OCI-LY1 (cell line): ENCODE measurements at regions not wholly inside any gene's neighbourhood (a gene's known extent, or its start where the extent isn't known, plus 50 kb on each side); places are given as distances from the start of the nearest gene placed in this dataset.

Experiments
- H2AFZ ChIP-seq: fragments of 200-600 bp; sonication (generic), shearing (Covaris generic); 2 replicates; pipeline ENCODE4 v1.6.0; 2014; ENCODE audit warnings: antibody characterized with exemption, mild to moderate bottlenecking, low read length
- H3F3A ChIP-seq: fragments of 200-600 bp; sonication (generic), shearing (Covaris generic); 2 replicates; pipeline ENCODE4 v1.6.0; 2014; ENCODE audit warnings: mild to moderate bottlenecking, antibody characterized with exemption, low read length, moderate library complexity; ENCODE audit not compliant: insufficient read depth
- H3K27ac ChIP-seq: fragments of 200-600 bp; sonication (generic); 2 replicates; pipeline ENCODE4 v1.5.1; 2014; ENCODE audit warnings: low read length, mixed run types, mild to moderate bottlenecking, low read depth; ENCODE audit not compliant: poor library complexity, severe bottlenecking
- H3K27me3 ChIP-seq: fragments of 200-600 bp; sonication (generic); 2 replicates; pipeline ENCODE4 v1.6.0; 2014; ENCODE audit warnings: antibody characterized with exemption, mild to moderate bottlenecking, low read length, moderate library complexity; ENCODE audit not compliant: insufficient read depth
- H3K36me3 ChIP-seq: fragments of 200-600 bp; sonication (generic); 2 replicates; pipeline ENCODE4 v1.6.1; 2014; ENCODE audit warnings: mild to moderate bottlenecking, antibody characterized with exemption, low read length, moderate library complexity, mixed read lengths; ENCODE audit not compliant: insufficient read depth
- H3K4me1 ChIP-seq: fragments of 200-600 bp; sonication (generic); 2 replicates; pipeline ENCODE4 v1.5.1; 2014; ENCODE audit warnings: mild to moderate bottlenecking, low read length, moderate library complexity; ENCODE audit not compliant: insufficient read depth, severe bottlenecking
- H3K4me2 ChIP-seq: fragments of 200-600 bp; sonication (generic), shearing (Covaris generic); 2 replicates; pipeline ENCODE4 v1.6.1; 2014; ENCODE audit warnings: low read length
- H3K4me3 ChIP-seq: fragments of 200-600 bp; sonication (generic); 2 replicates; pipeline ENCODE4 v1.5.1; 2014; ENCODE audit warnings: low read length, low read depth, mild to moderate bottlenecking, mixed read lengths; ENCODE audit not compliant: poor library complexity, severe bottlenecking
- H3K79me2 ChIP-seq: fragments of 200-600 bp; shearing (Covaris generic); 2 replicates; pipeline ENCODE4 v1.6.1; 2016; ENCODE audit warnings: mixed run types, low read length, mixed read lengths; ENCODE audit not compliant: insufficient read depth
- H3K9ac ChIP-seq: fragments of 200-600 bp; sonication (generic), shearing (Covaris generic); 2 replicates; pipeline ENCODE4 v1.6.1; 2014; ENCODE audit warnings: mild to moderate bottlenecking, low read length, mixed read lengths
- H3K9me2 ChIP-seq: fragments of 200-600 bp; sonication (generic), shearing (Covaris generic); 2 replicates; pipeline ENCODE4 v1.6.1; 2014; ENCODE audit warnings: low read depth, mild to moderate bottlenecking, low read length, mixed read lengths
- H3K9me3 ChIP-seq: fragments of 200-600 bp; shearing (Covaris generic); 2 replicates; pipeline ENCODE4 v1.6.1; 2014; ENCODE audit warnings: low read length, mixed read lengths
- H4K20me1 ChIP-seq: fragments of 200-600 bp; sonication (generic), shearing (Covaris generic); 2 replicates; pipeline ENCODE4 v1.6.0; 2016; ENCODE audit warnings: mild to moderate bottlenecking, low read length; ENCODE audit not compliant: insufficient read depth
- CTCF ChIP-seq: fragments of 200-600 bp; sonication (generic), shearing (Covaris generic); IDR thresholded peaks from 2 replicates; pipeline ENCODE4 v1.5.1; 2017; ENCODE audit warnings: mild to moderate bottlenecking, antibody characterized with exemption, low read length, moderate library complexity, mixed read lengths
- EZH2 ChIP-seq: fragments of 200-600 bp; sonication (generic), shearing (Covaris generic); IDR thresholded peaks from 2 replicates; pipeline ENCODE4 v1.8.0; 2017; ENCODE audit warnings: borderline replicate concordance, mixed run types, mild to moderate bottlenecking, antibody characterized with exemption, low read length, moderate library complexity, mixed read lengths

GRCh38 chr14:27245947-27246346 is 648.1 kb upstream of the NOVA1 start:
- no peaks in the 10 kb centered on the region for H3F3A ChIP-seq
- no peaks in the 10 kb centered on the region for H3K9me3 ChIP-seq
- no peaks in the 10 kb centered on the region for H4K20me1 ChIP-seq
- H3K4me3 ChIP-seq, result no peak overlapping the region
- H3K9me2 ChIP-seq, result no peaks in the 10 kb centered on the region
- H2AFZ ChIP-seq, result no peak overlapping the region
- H3K27me3 ChIP-seq, result no peaks in the 10 kb centered on the region
- H3K4me2 ChIP-seq, result no peak overlapping the region
- H3K79me2 ChIP-seq, result no peaks in the 10 kb centered on the region
- no peak overlapping the region for H3K9ac ChIP-seq
- H3K36me3 ChIP-seq, result no peaks in the 10 kb centered on the region
- H3K27ac ChIP-seq, result no peak overlapping the region
- TF ChIP-seq EZH2, result no peak
- TF ChIP-seq CTCF, result no peak
- H3K4me1 ChIP-seq, result no peaks in the 10 kb centered on the region

- H3F3A ChIP-seq, result no peaks in the 10 kb centered on the region
- H4K20me1 ChIP-seq, result no peaks in the 10 kb centered on the region
- H3K27me3 ChIP-seq, result no peaks in the 10 kb centered on the region
- H3K27ac ChIP-seq, result no peak overlapping the region
- no peak overlapping the region for H2AFZ ChIP-seq
- H3K4me1 ChIP-seq, result no peaks in the 10 kb centered on the region
- H3K79me2 ChIP-seq, result no peaks in the 10 kb centered on the region
- no peak overlapping the region for H3K4me2 ChIP-seq
- no peaks in the 10 kb centered on the region for H3K36me3 ChIP-seq
- no peaks in the 10 kb centered on the region for H3K9me3 ChIP-seq
- H3K4me3 ChIP-seq, result no peak overlapping the region
- H3K9ac ChIP-seq, result no peak overlapping the region
- no peaks in the 10 kb centered on the region for H3K9me2 ChIP-seq
- no peak for TF ChIP-seq CTCF
- TF ChIP-seq EZH2, result no peak
Observed at GRCh38 chr14:27253966-27254365, 656.1 kb upstream of the NOVA1 start.

- H3K4me2 ChIP-seq, result no peak overlapping the region
- no peak overlapping the region for H2AFZ ChIP-seq
- H3K4me1 ChIP-seq, result no peaks in the 10 kb centered on the region
- H3K27me3 ChIP-seq, result no peaks in the 10 kb centered on the region
- H3K9ac ChIP-seq, result no peak overlapping the region
- no peaks in the 10 kb centered on the region for H3K36me3 ChIP-seq
- H3K79me2 ChIP-seq, result no peaks in the 10 kb centered on the region
- H3F3A ChIP-seq, result no peaks in the 10 kb centered on the region
- H3K9me3 ChIP-seq, result no peaks in the 10 kb centered on the region
- TF ChIP-seq EZH2 (no peak), CTCF (no peak)
- no peaks in the 10 kb centered on the region for H4K20me1 ChIP-seq
- H3K9me2 ChIP-seq, result no peaks in the 10 kb centered on the region; the same call in 1 of the 2 replicates
- no peak overlapping the region for H3K27ac ChIP-seq
- H3K4me3 ChIP-seq, result no peak overlapping the region
Observed at GRCh38 chr14:27256805-27257204, 659.0 kb upstream of the NOVA1 start.
